Mesothelial cell of epicardium (in vitro differentiated cells): ENCODE measurements at regions not wholly inside any gene's neighbourhood (a gene's known extent, or its start where the extent isn't known, plus 50 kb on each side); places are given as distances from the start of the nearest gene placed in this dataset.
A peak's percentile ranks its signal among the peaks of the same experiment; 100 is the strongest.

Experiments
- DNase-seq, 2 experiments: peaks; one replicate each; pipeline ENCODE4 v3.0.0; 2021; ENCODE audit warnings: low spot score in 2 of 2; ENCODE audit not compliant: unreplicated experiment in 2 of 2
- H3K27ac Mint-ChIP-seq: 2 replicates; pipeline ENCODE4 v1.8.0; 2021; ENCODE audit warnings: mixed read lengths
- H3K27me3 Mint-ChIP-seq: 2 replicates; pipeline ENCODE4 v1.8.0; 2021; ENCODE audit warnings: low read depth, mixed read lengths
- H3K36me3 Mint-ChIP-seq: 2 replicates; pipeline ENCODE4 v1.8.0; 2021; ENCODE audit warnings: mixed read lengths
- H3K4me1 Mint-ChIP-seq: 2 replicates; pipeline ENCODE4 v1.8.0; 2021; ENCODE audit warnings: mixed read lengths
- H3K4me3 Mint-ChIP-seq: 2 replicates; pipeline ENCODE4 v1.8.0; 2021; ENCODE audit warnings: mild to moderate bottlenecking, moderate library complexity, mixed read lengths
- H3K9me3 Mint-ChIP-seq: 2 replicates; pipeline ENCODE4 v1.8.0; 2021; ENCODE audit warnings: mixed read lengths
- TF ChIP-seq, protein P1 (sequence below): fragments of 200-600 bp; sonication (generic); IDR thresholded peaks from one replicate; pipeline ENCODE4 v1.5.0; 2021; ENCODE audit warnings: antibody characterized with exemption; ENCODE audit not compliant: unreplicated experiment

DNA sequence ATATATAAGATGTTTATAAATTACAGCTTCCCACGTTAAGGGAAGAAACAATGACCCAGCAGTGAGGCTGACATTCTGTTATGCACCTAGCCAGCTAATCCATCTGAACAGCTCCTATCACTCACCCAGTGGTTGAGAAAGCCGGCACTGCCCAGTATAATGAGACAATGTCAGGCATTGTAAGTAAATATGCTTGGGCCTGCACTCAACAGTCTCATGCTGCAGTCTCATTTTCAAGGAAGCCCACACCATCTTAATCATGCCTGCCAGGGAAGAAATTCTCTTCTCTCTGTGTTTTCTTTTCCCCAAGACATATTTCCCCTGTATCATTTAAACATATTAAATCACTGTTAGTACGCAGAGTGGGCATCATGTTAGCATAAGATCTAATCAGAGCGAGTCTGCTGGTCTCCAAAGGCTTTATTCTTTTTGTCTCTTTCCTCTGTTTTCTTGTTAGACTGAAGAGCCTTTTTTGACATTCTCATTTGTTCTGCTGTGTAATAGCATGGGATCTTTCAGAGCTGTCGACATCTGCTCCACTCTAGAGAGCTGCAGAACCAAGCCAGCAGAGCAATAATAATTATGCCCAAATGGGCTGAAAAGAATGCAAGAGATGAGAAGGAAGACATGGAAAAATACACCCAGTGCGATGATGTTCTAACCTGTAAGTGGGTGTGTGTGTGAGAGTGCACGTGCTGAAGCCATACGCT lies 67.6 kb upstream of the SLC22A15 start:
- Mint-ChIP-seq H3K9me3 (no peaks in the 10 kb centered on the region), H3K27ac (peak overlapping the region; percentile 74), H3K4me3 (no peak overlapping the region), H3K27me3 (no peaks in the 10 kb centered on the region), H3K4me1 (peaks cover 36% of the 10 kb centered on the region), H3K36me3 (no peaks in the 10 kb centered on the region)
- DNase-seq, result no peak
- TF ChIP-seq, protein P1, sequence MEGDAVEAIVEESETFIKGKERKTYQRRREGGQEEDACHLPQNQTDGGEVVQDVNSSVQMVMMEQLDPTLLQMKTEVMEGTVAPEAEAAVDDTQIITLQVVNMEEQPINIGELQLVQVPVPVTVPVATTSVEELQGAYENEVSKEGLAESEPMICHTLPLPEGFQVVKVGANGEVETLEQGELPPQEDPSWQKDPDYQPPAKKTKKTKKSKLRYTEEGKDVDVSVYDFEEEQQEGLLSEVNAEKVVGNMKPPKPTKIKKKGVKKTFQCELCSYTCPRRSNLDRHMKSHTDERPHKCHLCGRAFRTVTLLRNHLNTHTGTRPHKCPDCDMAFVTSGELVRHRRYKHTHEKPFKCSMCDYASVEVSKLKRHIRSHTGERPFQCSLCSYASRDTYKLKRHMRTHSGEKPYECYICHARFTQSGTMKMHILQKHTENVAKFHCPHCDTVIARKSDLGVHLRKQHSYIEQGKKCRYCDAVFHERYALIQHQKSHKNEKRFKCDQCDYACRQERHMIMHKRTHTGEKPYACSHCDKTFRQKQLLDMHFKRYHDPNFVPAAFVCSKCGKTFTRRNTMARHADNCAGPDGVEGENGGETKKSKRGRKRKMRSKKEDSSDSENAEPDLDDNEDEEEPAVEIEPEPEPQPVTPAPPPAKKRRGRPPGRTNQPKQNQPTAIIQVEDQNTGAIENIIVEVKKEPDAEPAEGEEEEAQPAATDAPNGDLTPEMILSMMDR, result no peak

DNA sequence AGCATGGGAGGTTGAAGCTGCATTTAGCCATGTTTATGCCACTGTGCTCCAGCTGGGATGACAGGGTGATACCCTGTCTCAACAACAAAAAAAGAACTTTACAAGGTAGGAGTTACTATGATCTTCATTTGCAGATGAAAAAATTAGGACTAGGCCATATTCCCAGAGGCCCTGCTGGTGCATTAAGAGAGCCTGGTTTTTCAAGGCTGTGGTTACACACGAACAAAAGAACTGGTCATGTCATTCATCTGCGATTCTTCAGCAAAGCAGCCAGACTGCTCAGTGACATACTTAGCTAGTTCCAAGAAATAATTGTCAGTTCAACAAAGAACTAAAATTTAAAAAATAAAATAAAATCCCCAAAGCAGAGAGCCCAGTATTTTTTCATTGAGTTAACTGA lies 66.1 kb upstream of the SLC22A15 start:
- no peak overlapping the region for H3K27ac Mint-ChIP-seq
- H3K27me3 Mint-ChIP-seq, result no peaks in the 10 kb centered on the region
- no peak for DNase-seq
- TF ChIP-seq, protein P1, result no peak
- H3K4me1 Mint-ChIP-seq, result peaks cover 36% of the 10 kb centered on the region
- no peaks in the 10 kb centered on the region for H3K36me3 Mint-ChIP-seq
- no peak overlapping the region for H3K4me3 Mint-ChIP-seq
- no peaks in the 10 kb centered on the region for H3K9me3 Mint-ChIP-seq

DNA sequence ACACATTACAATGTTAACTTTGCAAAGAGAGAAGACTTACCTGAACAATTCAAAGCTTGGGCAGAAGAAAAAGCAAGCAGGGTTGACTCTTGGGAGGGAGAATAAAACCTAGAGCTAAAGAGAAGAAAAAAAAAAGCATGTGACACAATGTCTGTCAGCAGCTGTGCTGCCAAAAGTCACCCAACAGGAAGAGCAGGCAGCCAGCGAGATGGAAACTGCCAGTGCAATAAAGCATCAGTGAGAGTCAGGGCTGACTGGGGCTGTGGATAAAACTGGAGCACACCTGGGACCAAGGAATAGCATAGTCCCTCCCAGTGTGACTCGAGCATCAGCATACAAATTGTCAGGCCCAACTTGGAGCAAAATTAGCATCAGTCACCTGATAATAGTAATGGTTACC lies 65.0 kb upstream of the SLC22A15 start:
- Mint-ChIP-seq H3K4me1 (peaks cover 34% of the 10 kb centered on the region), H3K4me3 (no peak overlapping the region), H3K27ac (no peak overlapping the region), H3K36me3 (no peaks in the 10 kb centered on the region), H3K9me3 (no peaks in the 10 kb centered on the region), H3K27me3 (no peaks in the 10 kb centered on the region)
- no peak for DNase-seq
- TF ChIP-seq, protein P1, result no peak

DNA sequence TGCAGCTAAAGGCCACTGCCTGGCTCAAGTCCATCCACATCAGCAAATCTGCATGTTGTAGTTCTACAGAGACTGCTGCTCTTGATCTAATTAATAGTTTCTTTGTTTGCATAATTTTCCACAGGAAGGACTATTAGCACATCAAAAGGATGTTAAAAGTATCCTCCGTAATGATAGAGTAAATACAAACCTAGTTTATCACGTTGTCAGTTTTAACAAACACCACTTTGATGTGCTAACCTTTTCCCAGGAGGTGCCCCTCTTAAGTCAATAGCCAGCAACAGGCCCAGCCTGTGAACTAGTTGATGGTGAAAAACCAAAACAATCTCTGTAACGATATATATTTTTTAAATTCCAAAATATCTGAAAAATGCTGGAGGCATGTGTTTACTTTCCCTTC lies 64.2 kb upstream of the SLC22A15 start:
- Mint-ChIP-seq H3K27ac (no peak overlapping the region), H3K4me1 (peaks cover 26% of the 10 kb centered on the region), H3K9me3 (no peaks in the 10 kb centered on the region), H3K4me3 (no peak overlapping the region), H3K36me3 (no peaks in the 10 kb centered on the region), H3K27me3 (no peaks in the 10 kb centered on the region)
- TF ChIP-seq, protein P1, result no peak
- no peak for DNase-seq

DNA sequence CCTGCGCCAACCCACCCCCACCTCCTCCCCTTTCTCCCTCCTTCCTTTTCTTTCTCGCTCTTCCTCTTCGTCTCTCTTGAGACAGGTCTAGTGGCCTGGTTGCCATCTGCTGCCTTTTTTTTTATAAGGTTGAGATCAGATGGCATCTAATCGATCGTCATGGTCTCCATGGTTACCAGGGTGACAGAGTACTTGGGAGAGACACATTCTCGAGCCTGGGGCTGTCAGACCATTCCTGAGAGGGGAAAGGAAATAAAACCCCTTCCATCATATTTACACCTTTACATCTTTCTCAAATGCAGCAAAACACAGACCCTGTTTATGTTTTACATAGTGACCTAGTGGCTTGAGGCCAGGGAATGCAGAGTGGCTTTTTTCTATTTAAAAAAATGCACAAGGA lies 53.5 kb upstream of the SLC22A15 start:
- Mint-ChIP-seq H3K9me3 (no peaks in the 10 kb centered on the region), H3K27ac (no peak overlapping the region), H3K27me3 (peaks cover 9% of the 10 kb centered on the region), H3K4me3 (no peak overlapping the region), H3K4me1 (peaks cover 12% of the 10 kb centered on the region), H3K36me3 (no peaks in the 10 kb centered on the region)
- TF ChIP-seq, protein P1, result no peak
- no peak for DNase-seq
